ENCODE measurements at regions not wholly inside any gene's neighbourhood (a gene's known extent, or its start where the extent isn't known, plus 50 kb on each side); places are given as distances from the start of the nearest gene placed in this dataset.

DNA sequence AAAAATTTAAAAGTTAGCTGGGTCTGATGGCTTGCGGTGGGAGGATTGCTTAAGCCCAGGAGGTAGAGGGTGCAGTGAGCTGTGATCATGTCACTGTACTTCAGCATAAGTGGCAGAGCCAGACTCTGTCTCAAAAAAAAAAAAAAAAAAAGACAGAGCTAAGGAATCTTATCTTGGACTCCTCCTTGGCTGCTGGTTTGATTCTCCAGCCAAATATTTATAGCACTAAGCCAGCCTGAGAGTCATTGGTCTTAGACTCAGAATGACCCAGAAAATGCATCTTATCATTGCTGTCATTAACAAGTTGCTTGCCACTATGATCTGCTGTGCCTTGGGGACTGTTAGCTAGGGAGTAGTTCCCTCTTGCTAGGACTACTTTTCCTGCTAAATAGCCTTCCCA lies 164.7 kb downstream of the GNAT3 start:
- H3K9me3 ChIP-seq: no peaks in the 10 kb centered on the region
- H3K4me1 ChIP-seq: peaks cover 0 to 11% of the 10 kb centered on the region in 2 donors
- H3K27ac ChIP-seq: no peak overlapping the region
- no peak for DNase-seq (ENCODE audit: low spot score)
- no peaks in the 10 kb centered on the region for H3K36me3 ChIP-seq
- TF ChIP-seq, protein P1, sequence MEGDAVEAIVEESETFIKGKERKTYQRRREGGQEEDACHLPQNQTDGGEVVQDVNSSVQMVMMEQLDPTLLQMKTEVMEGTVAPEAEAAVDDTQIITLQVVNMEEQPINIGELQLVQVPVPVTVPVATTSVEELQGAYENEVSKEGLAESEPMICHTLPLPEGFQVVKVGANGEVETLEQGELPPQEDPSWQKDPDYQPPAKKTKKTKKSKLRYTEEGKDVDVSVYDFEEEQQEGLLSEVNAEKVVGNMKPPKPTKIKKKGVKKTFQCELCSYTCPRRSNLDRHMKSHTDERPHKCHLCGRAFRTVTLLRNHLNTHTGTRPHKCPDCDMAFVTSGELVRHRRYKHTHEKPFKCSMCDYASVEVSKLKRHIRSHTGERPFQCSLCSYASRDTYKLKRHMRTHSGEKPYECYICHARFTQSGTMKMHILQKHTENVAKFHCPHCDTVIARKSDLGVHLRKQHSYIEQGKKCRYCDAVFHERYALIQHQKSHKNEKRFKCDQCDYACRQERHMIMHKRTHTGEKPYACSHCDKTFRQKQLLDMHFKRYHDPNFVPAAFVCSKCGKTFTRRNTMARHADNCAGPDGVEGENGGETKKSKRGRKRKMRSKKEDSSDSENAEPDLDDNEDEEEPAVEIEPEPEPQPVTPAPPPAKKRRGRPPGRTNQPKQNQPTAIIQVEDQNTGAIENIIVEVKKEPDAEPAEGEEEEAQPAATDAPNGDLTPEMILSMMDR (IDR thresholded peaks at IDR 0.05): no peak
- H3K4me3 ChIP-seq: no peak overlapping the region
- H3K27me3 ChIP-seq: no peaks in the 10 kb centered on the region

DNA sequence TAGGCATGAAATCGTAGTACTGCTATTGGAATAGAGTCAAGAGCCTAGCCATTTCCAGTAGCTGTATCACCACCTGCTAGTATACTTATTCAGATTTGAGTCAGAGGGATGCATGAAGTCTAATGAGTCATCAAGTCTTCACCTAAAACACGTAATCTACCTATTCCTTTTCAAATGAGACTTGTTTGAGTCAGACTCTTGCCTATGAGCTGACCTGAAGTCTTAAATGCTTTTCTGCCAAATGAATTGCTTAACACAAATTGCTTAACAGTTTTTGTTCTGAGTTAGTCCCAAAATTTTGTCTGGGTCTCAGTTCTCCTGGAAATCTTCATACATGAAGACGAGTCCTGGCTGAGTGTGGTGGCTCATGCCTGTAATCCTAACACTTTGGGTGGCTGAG lies 165.2 kb downstream of the GNAT3 start:
- no peak for DNase-seq (ENCODE audit: low spot score)
- H3K9me3 ChIP-seq: no peaks in the 10 kb centered on the region
- H3K27me3 ChIP-seq: no peaks in the 10 kb centered on the region
- peaks cover 0 to 11% of the 10 kb centered on the region in 2 donors for H3K4me1 ChIP-seq
- no peak overlapping the region for H3K4me3 ChIP-seq
- H3K36me3 ChIP-seq: no peaks in the 10 kb centered on the region
- H3K27ac ChIP-seq: no peak overlapping the region
- TF ChIP-seq, protein P1 (IDR thresholded peaks at IDR 0.05): no peak

DNA sequence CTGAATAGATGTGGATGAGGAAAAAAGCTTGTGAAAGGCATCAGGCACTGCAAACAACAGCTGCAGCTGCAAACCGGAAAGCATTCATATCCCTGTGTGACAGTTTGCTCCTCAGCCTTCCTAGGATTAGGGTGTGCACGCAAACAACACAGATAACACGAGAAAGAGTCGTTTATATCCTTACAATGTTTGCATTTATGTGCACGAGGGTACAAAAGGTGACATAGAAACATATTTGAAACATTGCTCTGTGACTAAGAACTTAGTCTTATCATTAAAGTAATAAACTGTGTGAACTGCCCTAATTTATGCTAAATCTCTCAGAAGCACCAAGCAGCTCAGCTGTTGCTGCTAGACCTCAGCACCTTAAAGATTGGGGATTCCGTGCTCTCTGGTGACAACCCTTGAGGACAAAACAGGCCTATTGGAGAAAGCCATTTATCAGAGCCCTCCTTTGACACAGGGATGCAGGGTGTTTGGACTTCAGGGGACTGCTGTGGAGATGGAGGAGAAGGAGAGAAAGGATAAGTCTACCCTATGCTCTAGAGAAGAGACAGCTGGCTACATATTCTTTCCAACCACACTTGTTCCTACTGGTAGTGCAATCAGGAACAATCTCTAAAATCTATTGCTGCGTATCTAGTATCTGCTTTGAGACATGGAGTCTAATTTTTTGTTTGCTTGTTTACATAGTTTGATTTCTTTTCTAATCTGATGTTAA lies 176.2 kb downstream of the GNAT3 start:
- Histone ChIP-seq H3K27me3 (no peaks in the 10 kb centered on the region), H3K4me1 (peaks cover 0 to 12% of the 10 kb centered on the region in 2 donors), H3K4me3 (no peak overlapping the region), H3K27ac (no peak overlapping the region), H3K9me3 (no peaks in the 10 kb centered on the region), H3K36me3 (no peaks in the 10 kb centered on the region)
- TF ChIP-seq, protein P1 (IDR thresholded peaks at IDR 0.05): no peak
- no peak for DNase-seq (ENCODE audit: low spot score)

- H3K9me3 ChIP-seq: no peaks in the 10 kb centered on the region
- no peak overlapping the region for H3K27ac ChIP-seq
- H3K27me3 ChIP-seq: no peaks in the 10 kb centered on the region
- no peak for DNase-seq (ENCODE audit: low spot score)
- H3K4me3 ChIP-seq: no peak overlapping the region
- H3K4me1 ChIP-seq: peaks cover 0 to 12% of the 10 kb centered on the region in 2 donors
- TF ChIP-seq, protein P1 (IDR thresholded peaks at IDR 0.05): peak in 1 of 2 donors; percentile 9
- no peaks in the 10 kb centered on the region for H3K36me3 ChIP-seq
Observed at GRCh38 chr7:80334908-80335307, 177.0 kb downstream of the GNAT3 start.

DNA sequence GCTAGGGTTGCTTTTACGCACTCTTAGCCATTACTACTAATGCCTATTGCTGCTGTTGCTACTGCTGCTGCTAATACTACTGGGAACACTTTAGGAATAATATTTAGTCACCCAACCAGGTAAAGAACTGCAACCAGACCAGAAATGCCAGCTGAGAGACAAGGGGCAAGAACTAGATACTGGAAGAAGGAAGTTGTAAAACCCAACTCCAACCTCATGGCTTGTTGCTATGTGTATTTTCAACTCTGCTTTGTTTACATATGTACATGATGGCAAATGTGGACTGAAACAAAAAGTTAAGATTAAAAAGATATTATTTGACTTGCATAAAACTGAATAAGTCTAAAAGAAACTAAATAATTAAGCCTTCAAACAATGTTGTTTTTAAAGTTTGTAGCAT lies 177.7 kb downstream of the GNAT3 start:
- Histone ChIP-seq H3K36me3 (no peaks in the 10 kb centered on the region), H3K27ac (no peak overlapping the region), H3K4me1 (peaks cover 0 to 12% of the 10 kb centered on the region in 2 donors), H3K4me3 (no peak overlapping the region), H3K27me3 (no peaks in the 10 kb centered on the region), H3K9me3 (no peaks in the 10 kb centered on the region)
- TF ChIP-seq, protein P1 (IDR thresholded peaks at IDR 0.05): no peak
- DNase-seq (ENCODE audit: low spot score): no peak

GRCh38 chr7:80333040-80333439 lies 178.8 kb downstream of the GNAT3 start:
- DNase-seq (ENCODE audit: low spot score): no peak
- Histone ChIP-seq H3K4me1 (peaks cover 0 to 12% of the 10 kb centered on the region in 2 donors), H3K36me3 (no peaks in the 10 kb centered on the region), H3K27me3 (no peaks in the 10 kb centered on the region), H3K4me3 (no peak overlapping the region), H3K27ac (no peak overlapping the region), H3K9me3 (no peaks in the 10 kb centered on the region)
- TF ChIP-seq, protein P1 (IDR thresholded peaks at IDR 0.05): no peak

Data from right atrium auricular region (tissue), 2 donors.